ENCODE measurements at regions not wholly inside any gene's neighbourhood (a gene's known extent, or its start where the extent isn't known, plus 50 kb on each side); places are given as distances from the start of the nearest gene placed in this dataset.

- DNase-seq (ENCODE audit: low read depth): no peak
- no peak for TF ChIP-seq CTCF (IDR thresholded peaks at IDR 0.05; ENCODE audit: insufficient read depth, low read depth, low read length)
These were observed 110.7 kb upstream of the APCDD1 start for GRCh38 chr18:10343778-10344177.

GRCh38 chr18:10346749-10347415, 107.6 kb upstream of the APCDD1 start:
- no peak for DNase-seq (ENCODE audit: low read depth)
- TF ChIP-seq CTCF (IDR thresholded peaks at IDR 0.05; ENCODE audit: insufficient read depth, low read depth, low read length): no peak
- no peak overlapping the region for H3K4me3 ChIP-seq (ENCODE audit: low read depth, low read length)

More at GRCh38 chr18:10343778-10344177, 110.7 kb upstream of the APCDD1 start:
- no peak overlapping the region for H3K4me3 ChIP-seq (ENCODE audit: low read depth, low read length)

- TF ChIP-seq CTCF (IDR thresholded peaks at IDR 0.05; ENCODE audit: insufficient read depth, low read depth, low read length): no peak
- DNase-seq (ENCODE audit: low read depth): no peak
- no peak overlapping the region for H3K4me3 ChIP-seq (ENCODE audit: low read depth, low read length)
These were observed 104.9 kb upstream of the APCDD1 start for GRCh38 chr18:10349561-10349960.

- no peak for DNase-seq (ENCODE audit: low read depth)
- TF ChIP-seq CTCF (IDR thresholded peaks at IDR 0.05; ENCODE audit: insufficient read depth, low read depth, low read length): no peak
- no peak overlapping the region for H3K4me3 ChIP-seq (ENCODE audit: low read depth, low read length)
These were observed 103.8 kb upstream of the APCDD1 start for GRCh38 chr18:10350661-10351060.

- no peak for TF ChIP-seq CTCF (IDR thresholded peaks at IDR 0.05; ENCODE audit: insufficient read depth, low read depth, low read length)
- H3K4me3 ChIP-seq (ENCODE audit: low read depth, low read length): no peak overlapping the region
- DNase-seq (ENCODE audit: low read depth): no peak
These were observed 103.1 kb upstream of the APCDD1 start for GRCh38 chr18:10351219-10351818.

- no peak overlapping the region for H3K4me3 ChIP-seq (ENCODE audit: low read depth, low read length)
- TF ChIP-seq CTCF (IDR thresholded peaks at IDR 0.05; ENCODE audit: insufficient read depth, low read depth, low read length): no peak
- no peak for DNase-seq (ENCODE audit: low read depth)
These were observed 102.6 kb upstream of the APCDD1 start for GRCh38 chr18:10351858-10352257.
